NCI-H187 (cell line): ENCODE measurements at regions not wholly inside any gene's neighbourhood (a gene's known extent, or its start where the extent isn't known, plus 50 kb on each side); places are given as distances from the start of the nearest gene placed in this dataset.
"Not testable (repeated sequence)": the region's sequence is repeated elsewhere in the genome, so short reads cannot be mapped to it uniquely, and the experiment has no call there.

ENCODE experiments used
- DNase-seq, 2 experiments: peaks; one replicate each; lab custom pipeline; 2025; lab: John Stamatoyannopoulos, UW

GRCh38 chr6:133114973-133115372 lies 126.2 kb upstream of the EYA4 start:
- no peak for DNase-seq

GRCh38 chr6:133115946-133116345 lies 125.2 kb upstream of the EYA4 start:
- DNase-seq = no peak

- no peak for DNase-seq
Observed at GRCh38 chr6:133128191-133128590, 113.0 kb upstream of the EYA4 start.

GRCh38 chr6:133129556-133129955 lies 111.6 kb upstream of the EYA4 start:
- DNase-seq = no peak

GRCh38 chr6:133130863-133131262 lies 110.3 kb upstream of the EYA4 start:
- no peak for DNase-seq

- DNase-seq = no peak
Observed at GRCh38 chr6:133131621-133132465, 109.3 kb upstream of the EYA4 start.

DNA sequence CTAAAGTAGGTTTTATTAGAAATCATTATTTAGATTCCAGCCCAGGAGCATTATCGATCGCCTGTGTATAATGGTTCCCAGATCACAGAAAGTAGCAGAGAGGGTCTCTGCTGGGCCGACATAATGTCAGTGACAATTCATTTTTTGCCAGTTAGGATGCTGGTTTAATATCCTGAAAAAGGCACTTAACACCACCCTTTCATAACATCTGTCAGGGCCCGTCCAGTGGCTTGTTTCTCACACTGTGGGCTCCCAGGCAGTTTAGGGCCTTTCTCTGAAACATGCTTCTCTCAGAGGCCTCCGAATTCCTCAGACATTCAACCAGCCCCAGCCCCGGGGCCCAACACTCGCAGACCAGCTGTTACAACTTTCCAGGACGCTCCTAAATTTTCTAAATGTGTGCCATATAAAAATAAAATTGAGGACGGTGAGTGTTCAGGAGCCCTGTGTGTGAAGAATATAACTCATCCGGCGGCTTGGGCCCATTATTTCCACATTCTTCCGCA lies 108.6 kb upstream of the EYA4 start:
- DNase-seq = no peak

DNA sequence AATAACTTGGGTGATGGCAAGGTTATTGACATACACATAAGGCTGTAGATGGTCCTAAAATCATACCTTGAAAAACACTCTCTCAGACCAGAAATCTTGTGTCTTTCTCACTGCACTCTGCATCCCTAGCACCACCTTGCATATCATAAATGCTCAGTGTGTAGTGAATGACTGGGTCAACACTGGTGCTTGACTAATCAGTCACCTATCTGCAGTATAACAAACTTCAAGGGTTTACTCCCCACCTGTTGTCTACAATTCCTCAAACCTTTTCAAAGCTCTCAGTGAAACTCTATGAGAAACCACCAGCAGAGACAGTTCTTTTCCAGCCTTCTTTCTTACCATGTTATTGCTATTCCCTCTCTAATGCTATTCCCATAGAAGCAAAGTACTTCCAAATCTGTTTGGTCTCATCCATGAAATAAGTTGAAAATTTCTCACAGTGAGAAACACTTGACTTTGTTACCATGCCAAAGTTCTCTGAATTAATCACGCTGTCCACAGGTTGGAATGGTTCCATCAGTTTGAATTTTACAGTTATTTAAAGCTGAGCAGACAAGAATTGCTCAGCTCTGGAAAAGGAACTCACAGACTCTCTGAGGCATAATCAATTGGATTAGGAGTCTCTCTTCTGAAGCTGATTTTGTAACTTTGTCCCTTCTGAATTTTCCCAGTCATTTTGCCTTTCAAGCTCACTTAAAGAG lies 104.8 kb upstream of the EYA4 start:
- no peak for DNase-seq

DNA sequence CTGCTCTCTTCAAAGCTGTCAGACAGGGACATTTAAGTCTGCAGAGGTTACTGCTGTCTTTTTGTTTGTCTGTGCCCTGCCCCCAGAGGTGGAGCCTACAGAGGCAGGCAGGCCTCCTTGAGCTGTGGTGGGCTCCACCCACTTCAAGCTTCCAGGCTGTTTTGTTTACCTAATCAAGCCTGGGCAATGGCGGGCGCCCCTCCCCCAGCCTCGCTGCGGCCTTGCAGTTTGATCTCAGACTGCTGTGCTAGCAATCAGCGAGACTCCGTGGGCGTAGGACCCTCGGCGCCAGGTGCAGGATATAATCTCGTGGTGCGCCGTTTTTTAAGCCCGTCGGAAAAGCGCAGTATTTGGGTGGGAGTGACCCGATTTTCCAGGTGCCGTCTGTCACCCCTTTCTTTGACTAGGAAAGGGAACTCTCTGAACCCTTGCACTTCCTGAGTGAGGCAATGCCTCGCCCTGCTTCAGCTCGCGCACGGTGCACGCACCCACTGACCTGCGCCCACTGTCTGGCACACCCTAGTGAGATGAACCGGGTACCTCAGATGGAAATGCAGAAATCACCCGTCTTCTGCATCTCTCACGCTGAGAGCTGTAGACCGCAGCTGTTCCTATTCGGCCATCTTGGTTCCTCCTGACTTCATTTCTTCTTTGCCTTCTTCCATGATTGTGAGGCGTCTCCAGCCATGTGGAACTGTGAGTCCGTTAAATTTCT lies 93.5 kb upstream of the EYA4 start:
- not testable (repeated sequence) for DNase-seq

DNA sequence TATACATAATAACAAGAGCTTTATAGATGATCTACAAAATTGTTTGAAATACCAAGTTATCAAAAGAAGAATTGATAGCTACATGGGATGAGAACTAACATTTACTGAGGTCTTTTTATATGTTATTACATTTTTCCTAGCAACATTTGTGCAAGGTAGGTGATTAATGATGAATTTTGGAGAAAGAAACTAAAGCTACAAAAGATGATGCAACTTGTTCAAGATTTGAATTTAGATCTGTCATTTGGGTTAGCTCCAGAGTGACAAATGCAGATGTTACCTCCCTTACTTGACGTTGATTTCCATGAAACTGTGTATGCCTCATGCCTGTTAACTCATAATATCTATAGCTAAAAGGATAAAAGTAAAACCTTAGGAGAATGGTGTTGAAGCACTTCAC lies 84.5 kb upstream of the EYA4 start:
- DNase-seq = no peak

DNA sequence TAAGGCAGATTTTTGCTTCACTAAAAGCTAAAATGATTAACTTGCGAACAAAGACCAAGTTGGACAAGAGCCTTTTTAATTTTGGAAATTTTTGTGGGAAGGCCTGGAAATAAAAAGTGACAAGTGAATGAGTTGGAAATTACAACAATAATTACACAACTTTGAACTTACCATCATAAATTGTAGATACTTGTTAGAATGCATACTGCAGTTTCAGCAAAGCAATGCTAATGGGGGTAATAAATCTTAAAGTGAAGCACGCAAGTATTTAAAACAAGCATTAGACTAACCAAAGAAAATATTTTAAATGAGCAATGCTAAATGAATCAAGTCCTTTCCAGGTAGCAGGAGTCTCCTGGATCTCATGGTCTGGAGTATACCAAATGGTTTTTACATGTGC lies 83.2 kb upstream of the EYA4 start:
- no peak for DNase-seq

DNA sequence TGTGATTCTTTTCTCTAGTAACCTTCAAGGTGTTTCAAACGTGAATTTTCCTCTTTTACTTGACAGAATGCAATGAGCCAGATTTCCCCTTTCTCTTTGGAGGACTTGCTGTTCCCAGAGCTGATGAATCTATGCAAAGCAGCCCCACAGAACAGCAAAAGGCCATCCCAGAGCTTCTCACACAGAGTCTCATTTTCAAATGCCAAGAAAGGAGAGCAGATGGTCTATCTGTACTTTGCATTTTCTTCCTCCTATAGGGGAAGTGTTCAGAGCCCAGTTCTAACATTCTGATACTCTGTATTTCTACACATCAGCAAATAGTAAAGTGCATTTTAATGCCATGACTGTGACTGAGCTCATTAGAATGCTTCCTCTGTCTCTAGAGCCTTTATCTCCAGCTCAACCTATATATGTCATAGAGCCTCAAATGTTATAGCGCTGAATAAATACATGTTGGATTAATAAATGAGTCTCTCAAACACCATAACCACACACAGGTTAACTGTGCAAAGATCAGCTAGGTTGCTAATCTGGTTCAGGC lies 81.8 kb upstream of the EYA4 start:
- no peak for DNase-seq

GRCh38 chr6:133160536-133160935 lies 80.6 kb upstream of the EYA4 start:
- DNase-seq = no peak

- no peak for DNase-seq
Observed at GRCh38 chr6:133165235-133165634, 75.9 kb upstream of the EYA4 start.

- DNase-seq = no peak
Observed at GRCh38 chr6:133166766-133167165, 74.4 kb upstream of the EYA4 start.

DNA sequence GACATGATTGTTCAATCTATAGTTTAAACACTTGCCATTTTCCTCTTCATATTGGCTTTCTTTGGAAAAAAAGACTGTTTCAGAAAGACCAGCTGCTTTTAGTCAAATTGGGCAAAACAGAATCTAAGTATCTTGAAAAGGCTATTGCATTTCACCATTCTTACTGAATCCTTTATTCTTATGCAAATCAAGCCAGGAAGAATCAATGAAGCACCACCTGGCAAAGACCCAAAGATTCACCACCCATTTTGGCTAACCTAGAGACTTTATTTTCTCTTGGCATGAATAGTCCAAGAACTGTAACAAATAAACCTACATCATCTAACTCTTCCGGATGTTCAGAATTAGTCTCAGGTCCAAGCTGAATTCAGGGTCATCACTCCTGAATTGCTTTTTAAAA lies 71.3 kb upstream of the EYA4 start:
- DNase-seq = no peak

- DNase-seq = no peak
Observed at GRCh38 chr6:133170602-133171001, 70.6 kb upstream of the EYA4 start.

- DNase-seq = no peak
Observed at GRCh38 chr6:133171989-133172604, 69.1 kb upstream of the EYA4 start.

- DNase-seq = no peak
Observed at GRCh38 chr6:133173276-133173675, 67.9 kb upstream of the EYA4 start.

DNA sequence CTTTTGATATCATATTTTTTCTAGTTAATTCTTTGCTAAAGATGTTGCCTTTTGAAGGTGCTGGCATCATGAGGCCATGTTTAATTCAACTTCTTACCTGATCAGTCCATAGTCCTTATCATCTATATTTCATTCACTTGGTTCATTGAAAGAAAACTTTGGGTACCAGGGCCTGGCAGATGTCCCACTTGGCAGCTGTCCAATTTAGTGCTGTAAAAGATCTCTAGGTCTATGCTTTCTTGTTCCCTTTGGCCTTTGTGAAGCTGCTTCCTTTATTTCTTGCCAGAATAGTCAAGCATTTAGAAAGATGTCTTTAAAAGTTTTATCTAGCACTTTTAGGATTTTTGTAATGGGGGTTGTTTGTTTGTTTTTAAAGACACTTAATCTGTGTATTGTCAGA lies 61.7 kb upstream of the EYA4 start:
- no peak for DNase-seq

DNA sequence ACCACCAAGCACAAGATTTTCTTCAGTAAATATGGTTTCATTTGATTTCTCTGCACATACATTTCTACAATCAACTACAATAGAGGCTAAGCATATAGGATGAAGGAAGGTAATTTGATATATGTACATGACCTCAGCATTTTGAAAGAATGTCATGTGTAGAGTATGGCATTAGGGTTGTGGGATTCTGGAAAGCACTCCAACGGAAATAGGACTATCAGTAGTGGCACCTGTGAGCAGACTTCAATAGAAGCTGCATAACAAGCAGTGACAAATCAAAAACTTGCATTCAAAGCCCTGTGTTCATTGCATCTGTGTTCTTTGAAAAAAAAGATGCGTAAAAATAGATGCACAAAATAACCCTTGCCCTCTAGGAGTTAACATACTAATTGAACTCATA lies 57.5 kb upstream of the EYA4 start:
- no peak for DNase-seq

GRCh38 chr6:133184798-133185372 lies 56.3 kb upstream of the EYA4 start:
- no peak for DNase-seq
